ENCODE measurements at regions not wholly inside any gene's neighbourhood (a gene's known extent, or its start where the extent isn't known, plus 50 kb on each side); places are given as distances from the start of the nearest gene placed in this dataset.
"Not testable (repeated sequence)": the region's sequence is repeated elsewhere in the genome, so short reads cannot be mapped to it uniquely, and the experiment has no call there.

DNA sequence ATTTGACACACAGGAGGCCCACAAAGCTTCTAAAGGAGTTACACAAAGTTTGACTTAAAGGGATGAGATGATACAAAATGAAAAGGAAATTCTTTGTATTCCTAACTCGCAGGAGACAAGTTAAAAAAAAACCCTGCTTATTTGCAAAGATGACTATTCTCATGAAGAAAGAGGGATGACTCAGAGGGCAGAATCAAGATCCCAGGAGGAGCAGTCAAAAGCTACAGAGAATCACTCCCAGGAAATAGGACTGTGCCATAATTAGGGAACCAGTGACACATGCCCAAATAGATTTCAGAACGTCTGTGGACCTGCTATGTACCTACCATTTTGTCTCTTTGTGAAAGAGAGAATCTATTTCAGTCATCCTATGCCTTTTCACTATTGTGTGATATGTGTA lies 103.5 kb upstream of the ARRDC3 start:
- no peaks in the 10 kb centered on the region for H3K36me3 Mint-ChIP-seq (ENCODE audit: insufficient read depth)
- H3K27me3 Mint-ChIP-seq, result no peaks in the 10 kb centered on the region
- TF ChIP-seq CTCF (IDR thresholded peaks at IDR 0.05; ENCODE audit: unreplicated experiment), result no peak
- H3K27ac Mint-ChIP-seq, result no peak overlapping the region
- no peaks in the 10 kb centered on the region for H3K9me3 Mint-ChIP-seq (ENCODE audit: low read depth)
- DNase-seq (ENCODE audit: low spot score, unreplicated experiment), result no peak
- H3K4me3 Mint-ChIP-seq (ENCODE audit: low read depth), result no peak overlapping the region
- no peaks in the 10 kb centered on the region for H3K4me1 Mint-ChIP-seq (ENCODE audit: low read depth)

DNA sequence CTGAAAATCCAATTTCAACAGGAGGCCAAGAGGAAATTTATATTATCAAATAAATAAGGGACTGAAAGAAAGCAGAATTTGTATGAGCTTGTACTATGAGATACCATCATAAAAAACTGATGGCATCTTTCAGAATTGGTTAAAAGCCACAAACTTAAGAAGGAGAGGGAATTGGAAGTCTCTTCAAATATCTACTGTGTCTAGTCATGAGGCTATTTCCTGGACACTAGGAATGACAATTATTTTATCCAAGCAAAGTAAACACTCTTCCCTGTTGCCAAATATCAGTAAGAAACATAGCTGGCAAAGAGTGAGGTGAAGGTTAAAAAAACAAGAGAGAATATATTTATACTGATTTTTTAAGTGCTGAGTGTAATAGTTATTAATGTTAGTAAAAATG lies 101.5 kb upstream of the ARRDC3 start:
- H3K36me3 Mint-ChIP-seq (ENCODE audit: insufficient read depth), result no peaks in the 10 kb centered on the region
- TF ChIP-seq CTCF (IDR thresholded peaks at IDR 0.05; ENCODE audit: unreplicated experiment), result no peak
- no peak for DNase-seq (ENCODE audit: low spot score, unreplicated experiment)
- H3K27ac Mint-ChIP-seq, result no peak overlapping the region
- H3K4me1 Mint-ChIP-seq (ENCODE audit: low read depth), result no peaks in the 10 kb centered on the region
- H3K4me3 Mint-ChIP-seq (ENCODE audit: low read depth), result no peak overlapping the region
- no peaks in the 10 kb centered on the region for H3K9me3 Mint-ChIP-seq (ENCODE audit: low read depth)
- H3K27me3 Mint-ChIP-seq, result no peaks in the 10 kb centered on the region

GRCh38 chr5:91479376-91479775 lies 96.3 kb upstream of the ARRDC3 start:
- not testable (repeated sequence) for DNase-seq (ENCODE audit: low spot score, unreplicated experiment); H3K9me3 Mint-ChIP-seq (ENCODE audit: low read depth); H3K36me3 Mint-ChIP-seq (ENCODE audit: insufficient read depth); H3K27ac Mint-ChIP-seq; H3K27me3 Mint-ChIP-seq; H3K4me3 Mint-ChIP-seq (ENCODE audit: low read depth); H3K4me1 Mint-ChIP-seq (ENCODE audit: low read depth)

DNA sequence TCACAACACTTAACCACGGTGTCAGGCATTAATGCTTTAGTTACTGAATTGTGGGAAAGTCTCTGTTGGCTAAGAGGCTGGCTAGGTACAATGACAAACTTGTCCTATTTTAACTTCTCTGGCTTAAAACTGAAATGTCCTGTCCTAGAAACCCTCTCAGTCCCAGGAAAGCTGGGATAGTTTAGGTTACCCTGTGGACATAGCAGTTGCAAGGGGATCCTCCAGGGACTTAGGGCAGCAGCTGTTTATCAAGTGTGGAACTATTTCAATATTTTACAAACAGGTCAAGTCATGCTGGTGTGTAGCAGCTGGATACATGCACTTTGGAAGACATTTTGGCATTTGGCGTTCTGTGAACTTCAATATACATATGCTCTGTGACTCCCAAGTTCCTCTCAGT lies 95.0 kb upstream of the ARRDC3 start:
- no peak for TF ChIP-seq CTCF (IDR thresholded peaks at IDR 0.05; ENCODE audit: unreplicated experiment)
- H3K9me3 Mint-ChIP-seq (ENCODE audit: low read depth), result no peaks in the 10 kb centered on the region

DNA sequence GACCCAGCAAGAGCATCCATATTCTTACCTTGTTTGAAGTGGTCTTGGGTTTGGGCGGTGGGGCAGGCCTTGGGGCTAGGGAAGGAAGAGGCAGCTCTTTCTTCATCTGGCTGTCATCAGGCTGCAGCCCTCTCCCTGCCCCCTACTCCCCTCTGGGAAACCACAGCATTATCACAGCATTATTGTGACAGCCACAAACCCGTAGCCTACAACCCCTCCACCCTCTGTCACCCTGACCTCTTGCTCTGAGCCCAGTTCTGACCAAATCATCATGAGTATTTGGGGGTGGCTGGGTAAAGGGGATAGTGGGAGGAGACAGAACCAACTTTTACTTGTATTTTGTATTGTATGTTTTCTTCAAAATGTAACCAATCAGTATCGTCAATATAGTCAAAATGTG lies 94.3 kb upstream of the ARRDC3 start:
- Mint-ChIP-seq H3K9me3 (ENCODE audit: low read depth) (no peaks in the 10 kb centered on the region), H3K27me3 (no peaks in the 10 kb centered on the region), H3K36me3 (ENCODE audit: insufficient read depth) (no peaks in the 10 kb centered on the region), H3K4me1 (ENCODE audit: low read depth) (peaks cover 1% of the 10 kb centered on the region), H3K4me3 (ENCODE audit: low read depth) (no peak overlapping the region), H3K27ac (no peak overlapping the region)
- no peak for TF ChIP-seq CTCF (IDR thresholded peaks at IDR 0.05; ENCODE audit: unreplicated experiment)
- no peak for DNase-seq (ENCODE audit: low spot score, unreplicated experiment)

More for the DNA sequence above, 95.0 kb upstream of the ARRDC3 start:
- Mint-ChIP-seq H3K27ac (no peak overlapping the region), H3K4me3 (ENCODE audit: low read depth) (no peak overlapping the region), H3K4me1 (ENCODE audit: low read depth) (peaks cover 1% of the 10 kb centered on the region), H3K36me3 (ENCODE audit: insufficient read depth) (no peaks in the 10 kb centered on the region), H3K27me3 (no peaks in the 10 kb centered on the region)
- DNase-seq (ENCODE audit: low spot score, unreplicated experiment), result no peak

DNA sequence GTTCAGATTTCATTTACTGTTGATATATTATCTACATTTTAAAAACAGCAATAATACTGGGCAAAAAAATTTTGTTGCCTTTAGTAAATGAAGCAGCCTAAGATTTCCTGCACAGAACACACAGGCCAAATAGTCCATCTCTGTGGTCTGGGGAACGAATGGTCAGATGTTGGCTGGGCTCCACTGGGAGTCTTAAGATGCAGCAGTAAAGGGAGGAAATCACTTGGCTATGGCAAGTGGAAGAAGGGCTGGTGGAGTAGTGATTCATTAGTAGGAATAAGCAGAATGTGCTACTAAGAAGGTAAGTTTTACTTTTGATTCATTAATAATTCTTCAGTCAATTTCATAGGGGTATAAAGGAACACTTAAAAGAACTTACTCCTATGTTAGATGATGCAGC lies 91.1 kb upstream of the ARRDC3 start:
- Mint-ChIP-seq H3K4me1 (ENCODE audit: low read depth) (peaks cover 1% of the 10 kb centered on the region), H3K27ac (no peak overlapping the region), H3K36me3 (ENCODE audit: insufficient read depth) (no peaks in the 10 kb centered on the region), H3K9me3 (ENCODE audit: low read depth) (no peaks in the 10 kb centered on the region), H3K4me3 (ENCODE audit: low read depth) (no peak overlapping the region), H3K27me3 (no peaks in the 10 kb centered on the region)
- DNase-seq (ENCODE audit: low spot score, unreplicated experiment), result no peak
- no peak for TF ChIP-seq CTCF (IDR thresholded peaks at IDR 0.05; ENCODE audit: unreplicated experiment)
